H9 (cell line): ENCODE measurements at regions not wholly inside any gene's neighbourhood (a gene's known extent, or its start where the extent isn't known, plus 50 kb on each side); places are given as distances from the start of the nearest gene placed in this dataset.

Source experiments
- DNase-seq: peaks from one replicate; pipeline ENCODE4 v3.0.0-alpha.2; 2017
- H2AFZ ChIP-seq: one replicate; pipeline ENCODE4 v1.6.1; 2013; ENCODE audit warnings: mild to moderate bottlenecking, low read length, control low read depth, moderate library complexity
- H2AK5ac ChIP-seq: 2 replicates; pipeline ENCODE4 v1.6.1; 2013; ENCODE audit warnings: low read length, control low read depth, mixed read lengths; ENCODE audit not compliant: insufficient read length
- H2BK120ac ChIP-seq: one replicate; pipeline ENCODE4 v1.6.1; 2013; ENCODE audit warnings: low read depth, mild to moderate bottlenecking, low read length, control low read depth, inconsistent platforms; ENCODE audit not compliant: poor library complexity, severe bottlenecking
- H2BK12ac ChIP-seq: 2 replicates; pipeline ENCODE4 v1.6.1; 2013; ENCODE audit warnings: low read length, control low read depth, mixed read lengths, low read depth; ENCODE audit not compliant: insufficient read length
- H2BK15ac ChIP-seq: 2 replicates; pipeline ENCODE4 v1.6.1; 2013; ENCODE audit warnings: low read depth, low read length, control low read depth
- H2BK20ac ChIP-seq: one replicate; pipeline ENCODE4 v1.6.1; 2013; ENCODE audit warnings: low read depth, mild to moderate bottlenecking, low read length, control low read depth, inconsistent platforms; ENCODE audit not compliant: poor library complexity, severe bottlenecking
- H2BK5ac ChIP-seq: 2 replicates; pipeline ENCODE4 v1.6.1; 2013; ENCODE audit warnings: low read length, control low read depth, mixed read lengths; ENCODE audit not compliant: insufficient read length
- H3K14ac ChIP-seq: 2 replicates; pipeline ENCODE4 v1.6.1; 2013; ENCODE audit warnings: low read length, control low read depth; ENCODE audit not compliant: insufficient read depth
- H3K18ac ChIP-seq: 2 replicates; pipeline ENCODE4 v1.6.1; 2013; ENCODE audit warnings: low read depth, mild to moderate bottlenecking, mixed read lengths, low read length, control low read depth; ENCODE audit not compliant: insufficient read length
- H3K23ac ChIP-seq: 2 replicates; pipeline ENCODE4 v1.6.1; 2013; ENCODE audit warnings: low read length, control low read depth, mixed read lengths, low read depth; ENCODE audit not compliant: insufficient read length
- H3K23me2 ChIP-seq: 2 replicates; pipeline ENCODE4 v1.6.1; 2013; ENCODE audit warnings: low read depth, mild to moderate bottlenecking, mixed read lengths, low read length, control low read depth; ENCODE audit not compliant: insufficient read length, poor library complexity, severe bottlenecking
- H3K27ac ChIP-seq: 2 replicates; pipeline ENCODE4 v1.5.1; 2013; ENCODE audit warnings: low read length, control low read depth, mixed read lengths, low read depth; ENCODE audit not compliant: insufficient read length
- H3K27me3 ChIP-seq: 2 replicates; pipeline ENCODE4 v1.6.1; 2013; ENCODE audit warnings: low read length, control low read depth, inconsistent platforms; ENCODE audit not compliant: insufficient read depth
- H3K4ac ChIP-seq: 2 replicates; pipeline ENCODE4 v1.6.1; 2013; ENCODE audit warnings: low read depth, mild to moderate bottlenecking, control low read depth, inconsistent platforms, low read length, moderate library complexity
- H3K4me1 ChIP-seq: 2 replicates; pipeline ENCODE4 v1.6.1; 2013; ENCODE audit warnings: low read length, control low read depth, inconsistent platforms; ENCODE audit not compliant: insufficient read depth
- H3K4me2 ChIP-seq: 2 replicates; pipeline ENCODE4 v1.6.1; 2013; ENCODE audit warnings: low read length, control low read depth, mixed read lengths; ENCODE audit not compliant: insufficient read length, insufficient read depth
- H3K56ac ChIP-seq: 2 replicates; pipeline ENCODE4 v1.6.1; 2013; ENCODE audit warnings: low read depth, mild to moderate bottlenecking, mixed read lengths, low read length, control low read depth; ENCODE audit not compliant: insufficient read length
- H3K79me1 ChIP-seq: 2 replicates; pipeline ENCODE4 v1.6.1; 2013; ENCODE audit warnings: low read depth, mild to moderate bottlenecking, moderate library complexity, low read length, control low read depth, inconsistent platforms; ENCODE audit not compliant: insufficient read depth, poor library complexity, severe bottlenecking
- H3K79me2 ChIP-seq: 2 replicates; pipeline ENCODE4 v1.6.1; 2013; ENCODE audit warnings: low read length, control low read depth, inconsistent platforms; ENCODE audit not compliant: insufficient read depth
- H3K9ac ChIP-seq: 2 replicates; pipeline ENCODE4 v1.6.1; 2013; ENCODE audit warnings: low read length, control low read depth, mixed read lengths; ENCODE audit not compliant: insufficient read length; ENCODE audit errors: extremely low read depth
- H3K9me3 ChIP-seq: one replicate; pipeline ENCODE4 v1.6.1; 2013; ENCODE audit warnings: low read depth, low read length, inconsistent platforms; ENCODE audit not compliant: control insufficient read depth
- H3T11ph ChIP-seq: one replicate; pipeline ENCODE4 v1.6.1; 2013; ENCODE audit warnings: mild to moderate bottlenecking, low read length, control low read depth, inconsistent platforms
- H4K20me1 ChIP-seq: one replicate; pipeline ENCODE4 v1.6.1; 2013; ENCODE audit not compliant: control insufficient read depth, insufficient read length, insufficient read depth
- H4K5ac ChIP-seq: 2 replicates; pipeline ENCODE4 v1.6.1; 2013; ENCODE audit warnings: low read depth, mild to moderate bottlenecking, mixed read lengths, low read length, control low read depth; ENCODE audit not compliant: insufficient read length
- H4K8ac ChIP-seq: replicated peaks from 2 replicates; pipeline ENCODE4 v1.6.1; 2013; ENCODE audit warnings: low read length, control low read depth, mixed read lengths, low read depth; ENCODE audit not compliant: insufficient read length
- H4K91ac ChIP-seq: 2 replicates; pipeline ENCODE4 v1.6.1; 2013; ENCODE audit warnings: low read depth, mild to moderate bottlenecking, moderate library complexity, mixed read lengths, low read length, control low read depth; ENCODE audit not compliant: insufficient read length
- H3K27ac Mint-ChIP-seq, 3 experiments: 2 replicates in 2 of 3; 3 replicates in 1 of 3; pipeline ENCODE4 v1.8.0; 2020 to 2021; ENCODE audit warnings: mixed read lengths in 3 of 3, mild to moderate bottlenecking in 1 of 3, moderate library complexity in 1 of 3
- H3K27me3 Mint-ChIP-seq: 2 replicates; pipeline ENCODE4 v1.8.0; 2021; ENCODE audit warnings: low read depth, mild to moderate bottlenecking, moderate library complexity, mixed read lengths
- H3K36me3 Mint-ChIP-seq, 3 experiments: 2 replicates in 2 of 3; 3 replicates in 1 of 3; pipeline ENCODE4 v1.8.0; 2020 to 2021; ENCODE audit warnings: low read depth in 3 of 3, mixed read lengths in 3 of 3; ENCODE audit not compliant: insufficient read depth in 1 of 3
- H3K4me1 Mint-ChIP-seq, 2 experiments: 2 replicates each; pipeline ENCODE4 v1.8.0; 2020; ENCODE audit warnings: mixed read lengths in 2 of 2
- H3K4me3 Mint-ChIP-seq, 2 experiments: 2 replicates in 1 of 2; 3 replicates in 1 of 2; pipeline ENCODE4 v1.8.0; 2020 to 2021; ENCODE audit warnings: mild to moderate bottlenecking in 2 of 2, mixed read lengths in 2 of 2, moderate library complexity in 1 of 2
- H3K9me3 Mint-ChIP-seq, 2 experiments: 2 replicates in 1 of 2; 3 replicates in 1 of 2; pipeline ENCODE4 v1.8.0; 2020; ENCODE audit warnings: mild to moderate bottlenecking in 2 of 2, mixed read lengths in 2 of 2, moderate library complexity in 1 of 2
- CTCF ChIP-seq: fragments of 200-600 bp; sonication (generic); conservative IDR thresholded peaks from 3 replicates; pipeline ENCODE4 v1.8.0; 2021; ENCODE audit warnings: antibody characterized with exemption, mild to moderate bottlenecking
- WGBS: extraction: QIAGEN DNeasy Blood & Tissue Kit; methylation state at CpG from one replicate; pipeline ENCODE4 v1.1.7; 2013; ENCODE audit warnings: missing lambda C conversion rate, low lambda C conversion rate, mixed read lengths; ENCODE audit not compliant: insufficient read length; ENCODE audit errors: extremely low coverage; 5-methylcytosine and 5-hydroxymethylcytosine counted together

DNA sequence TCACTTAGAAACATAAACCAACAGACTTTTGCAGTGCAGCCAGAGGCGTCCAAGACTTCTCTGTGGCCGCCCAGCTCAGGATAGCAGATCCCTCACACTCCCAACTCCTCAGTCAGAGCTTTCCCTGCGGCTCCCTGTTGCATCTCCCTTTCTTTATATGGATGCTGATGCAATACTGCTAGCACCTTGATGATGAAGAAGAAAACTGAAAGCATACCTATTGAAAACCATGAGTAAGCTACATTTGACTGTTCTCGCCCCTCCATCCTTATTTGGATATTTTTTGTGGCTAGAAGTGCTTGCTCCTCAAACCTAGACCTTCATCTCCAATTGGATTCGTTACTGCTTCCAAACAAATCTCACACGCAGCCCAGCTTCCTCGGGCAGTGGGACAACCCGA lies 57.3 kb upstream of the UBL3 start:
- Mint-ChIP-seq H3K9me3 (no peaks in the 10 kb centered on the region), H3K4me1 (peaks cover 10 to 16% of the 10 kb centered on the region in 2 experiments), H3K36me3 (no peaks in the 10 kb centered on the region), H3K27ac (no peak overlapping the region; a peak in 1 of 7 replicates), H3K4me3 (no peak overlapping the region; a peak in 1 of 5 replicates), H3K27me3 (no peaks in the 10 kb centered on the region)
- no peak overlapping the region for H3K4ac ChIP-seq
- no peaks in the 10 kb centered on the region for H3K9me3 ChIP-seq
- no peak overlapping the region for H3K4me2 ChIP-seq
- H4K8ac ChIP-seq: no peak overlapping the region
- no peak overlapping the region for H2AFZ ChIP-seq
- no peak for TF ChIP-seq CTCF
- H3K23me2 ChIP-seq: no peaks in the 10 kb centered on the region
- H4K20me1 ChIP-seq: no peaks in the 10 kb centered on the region
- no peak overlapping the region for H4K5ac ChIP-seq
- WGBS: no CpG with 5 or more reads among the region's 8 CpGs
- no peak overlapping the region for H4K91ac ChIP-seq
- no peak overlapping the region for H3K27ac ChIP-seq
- H3K4me1 ChIP-seq: no peaks in the 10 kb centered on the region
- H2BK12ac ChIP-seq: no peak overlapping the region
- no peak overlapping the region for H3K9ac ChIP-seq
- no peak for DNase-seq
- H3K23ac ChIP-seq: no peak overlapping the region
- H2BK20ac ChIP-seq: no peak overlapping the region
- H3K27me3 ChIP-seq: no peaks in the 10 kb centered on the region
- H3T11ph ChIP-seq: no peak overlapping the region
- H3K79me2 ChIP-seq: no peaks in the 10 kb centered on the region
- H3K18ac ChIP-seq: no peak overlapping the region
- no peak overlapping the region for H2AK5ac ChIP-seq
- H2BK120ac ChIP-seq: no peak overlapping the region
- H2BK15ac ChIP-seq: no peak overlapping the region
- H2BK5ac ChIP-seq: no peak overlapping the region
- no peaks in the 10 kb centered on the region for H3K79me1 ChIP-seq
- no peak overlapping the region for H3K56ac ChIP-seq
- H3K14ac ChIP-seq: no peak overlapping the region
